A549 (cell line): ENCODE measurements at regions not wholly inside any gene's neighbourhood (a gene's known extent, or its start where the extent isn't known, plus 50 kb on each side); places are given as distances from the start of the nearest gene placed in this dataset.

Experiments used
- ATOH8 ChIP-seq: fragments of 250-450 bp; sonication (Bioruptor Pico); IDR thresholded peaks from 2 replicates; pipeline ENCODE4 v1.5.0; 2020; ENCODE audit warnings: low read depth, mild to moderate bottlenecking, moderate library complexity
- BCL3 ChIP-seq: fragments of >200 bp; sonication (Bioruptor Twin); formaldehyde crosslinking; IDR thresholded peaks from 3 replicates; pipeline ENCODE4 v1.6.1; 2016
- CBX8 ChIP-seq: fragments of 200-600 bp; sonication (generic); IDR thresholded peaks from 2 replicates; pipeline ENCODE4 v1.6.1; 2016
- CHD4 ChIP-seq: fragments of 200-600 bp; sonication (generic); IDR thresholded peaks from 2 replicates; pipeline ENCODE4 v1.6.1; 2016; ENCODE audit warnings: antibody characterized with exemption, mild to moderate bottlenecking, borderline replicate concordance
- CTCF ChIP-seq: fragments of >200 bp; sonication (Bioruptor Twin); formaldehyde crosslinking; IDR thresholded peaks from 3 replicates; pipeline ENCODE4 v1.5.1; 2016
- FOXS1 ChIP-seq: fragments of 250-450 bp; sonication (Bioruptor Pico); IDR thresholded peaks from 2 replicates; pipeline ENCODE4 v1.5.0; 2020; ENCODE audit warnings: mild to moderate bottlenecking, moderate library complexity
- MAX ChIP-seq: IDR thresholded peaks from 2 replicates; pipeline ENCODE4 v1.6.1; 2012
- PHF8 ChIP-seq: fragments of 200-600 bp; sonication (generic); IDR thresholded peaks from 2 replicates; pipeline ENCODE4 v1.6.1; 2016; ENCODE audit warnings: low read depth, mild to moderate bottlenecking, antibody characterized with exemption, moderate library complexity, borderline replicate concordance
- POLR2A ChIP-seq: IDR thresholded peaks from 2 replicates; pipeline ENCODE4 v1.6.1; 2012; ENCODE audit warnings: mild to moderate bottlenecking, low read length
- RAD21 ChIP-seq, 2 experiments: fragments of >200 bp in 1 of 2; sonication (Bioruptor Twin) in 1 of 2; formaldehyde crosslinking in 1 of 2; IDR thresholded peaks in 1 of 2; conservative IDR thresholded peaks in 1 of 2; 2 replicates in 1 of 2; 3 replicates in 1 of 2; pipeline ENCODE4 v1.6.1; 2012 to 2018; ENCODE audit warnings: inconsistent platforms in 1 of 2
- RCOR1 ChIP-seq: fragments of 150-350 bp; IDR thresholded peaks from 2 replicates; pipeline ENCODE4 v1.6.1; 2014; ENCODE audit warnings: antibody characterized with exemption, low read length, low read depth
- REST ChIP-seq: fragments of 200-600 bp; sonication (generic); IDR thresholded peaks from 2 replicates; pipeline ENCODE4 v1.6.1; 2016; ENCODE audit warnings: antibody characterized with exemption, mild to moderate bottlenecking, moderate library complexity
- USF2 ChIP-seq: fragments of 450-650 bp; IDR thresholded peaks from 2 replicates; pipeline ENCODE4 v1.6.1; 2014; ENCODE audit warnings: antibody characterized with exemption

GRCh38 chr3:40971191-40972168, 227.8 kb upstream of the CTNNB1 start:
- TF ChIP-seq POLR2A: no peak
- TF ChIP-seq CTCF: no peak
- TF ChIP-seq RCOR1: no peak
- TF ChIP-seq CBX8: no peak
- TF ChIP-seq BCL3: peak; percentile 89; the same call in 2 of the 3 replicates
- TF ChIP-seq RAD21 (conservative IDR thresholded peaks at IDR 0.05 in 1 of 2, IDR thresholded peaks at IDR 0.05 in 1 of 2): peak; percentile 32 to 54; a peak in 4 of 5 replicates
- no peak for TF ChIP-seq CHD4
- no peak for TF ChIP-seq PHF8
- no peak for TF ChIP-seq USF2
- peak; percentile 91 for TF ChIP-seq ATOH8 (CRISPR knock-in tag)
- no peak for TF ChIP-seq REST
- no peak for TF ChIP-seq FOXS1 (CRISPR knock-in tag)
- TF ChIP-seq MAX: peak; percentile 66
